ENCODE measurements at regions not wholly inside any gene's neighbourhood (a gene's known extent, or its start where the extent isn't known, plus 50 kb on each side); places are given as distances from the start of the nearest gene placed in this dataset.

- Histone ChIP-seq H3K4me1 (ENCODE audit: control insufficient read depth, insufficient read depth, low read length) (no peaks in the 10 kb centered on the region), H3K36me3 (ENCODE audit: control insufficient read depth, insufficient read depth, low read length) (no peaks in the 10 kb centered on the region), H3K9me3 (ENCODE audit: control insufficient read depth, insufficient read depth, low read length) (no peaks in the 10 kb centered on the region), H3K27me3 (ENCODE audit: control insufficient read depth, insufficient read depth, low read length) (no peaks in the 10 kb centered on the region), H3K27ac (ENCODE audit: low read length) (no peak overlapping the region), H3K4me3 (ENCODE audit: low read length) (no peak overlapping the region)
- Mint-ChIP-seq H3K27me3 (ENCODE audit: low read depth in 2 of 2) (no peaks in the 10 kb centered on the region), H3K27ac (no peak overlapping the region), H3K9me3 (no peaks in the 10 kb centered on the region), H3K4me3 (no peak overlapping the region), H3K36me3 (no peaks in the 10 kb centered on the region), H3K4me1 (no peaks in the 10 kb centered on the region)
- DNase-seq (no peak), ATAC-seq (no peak)
- no peak for TF ChIP-seq CTCF (IDR thresholded peaks at IDR 0.05)
- intact Hi-C loops (cut with micrococcal nuclease), result no loop called here
- 96% methylated on average over 6 of the region's 6 CpGs for WGBS (ENCODE audit: insufficient coverage)
Observed at GRCh38 chr6:21820442-21820841, 226.9 kb downstream of the SOX4 start.

- intact Hi-C loops (cut with micrococcal nuclease), result no loop called here
- no peaks in the 10 kb centered on the region for H3K4me1 Mint-ChIP-seq
- DNase-seq (no peak), ATAC-seq (no peak)
- H3K9me3 ChIP-seq (ENCODE audit: control insufficient read depth, insufficient read depth, low read length), result no peaks in the 10 kb centered on the region
- H3K27ac Mint-ChIP-seq, result no peak overlapping the region
- H3K27me3 ChIP-seq (ENCODE audit: control insufficient read depth, insufficient read depth, low read length), result no peaks in the 10 kb centered on the region
- no peaks in the 10 kb centered on the region for H3K4me1 ChIP-seq (ENCODE audit: control insufficient read depth, insufficient read depth, low read length)
- no peaks in the 10 kb centered on the region for H3K36me3 Mint-ChIP-seq
- peaks cover 0 to 3% of the 10 kb centered on the region in 2 donors for H3K27me3 Mint-ChIP-seq (ENCODE audit: low read depth in 2 of 2)
- H3K4me3 ChIP-seq (ENCODE audit: low read length), result no peak overlapping the region
- no peak overlapping the region for H3K4me3 Mint-ChIP-seq
- no peaks in the 10 kb centered on the region for H3K36me3 ChIP-seq (ENCODE audit: control insufficient read depth, insufficient read depth, low read length)
- no CpG with 5 or more reads among the region's 1 CpG for WGBS (ENCODE audit: insufficient coverage)
- H3K9me3 Mint-ChIP-seq, result no peaks in the 10 kb centered on the region
- H3K27ac ChIP-seq (ENCODE audit: low read length), result no peak overlapping the region
- TF ChIP-seq CTCF (IDR thresholded peaks at IDR 0.05), result no peak
Observed at GRCh38 chr6:21823371-21823770, 229.8 kb downstream of the SOX4 start.

GRCh38 chr6:21824431-21825177 lies 231.1 kb downstream of the SOX4 start:
- no peaks in the 10 kb centered on the region for H3K4me1 Mint-ChIP-seq
- no peak overlapping the region for H3K4me3 Mint-ChIP-seq
- H3K27ac ChIP-seq (ENCODE audit: low read length), result no peak overlapping the region
- no peaks in the 10 kb centered on the region for H3K36me3 ChIP-seq (ENCODE audit: control insufficient read depth, insufficient read depth, low read length)
- intact Hi-C loops (cut with micrococcal nuclease), result no loop called here
- no peak for DNase-seq
- no peaks in the 10 kb centered on the region for H3K4me1 ChIP-seq (ENCODE audit: control insufficient read depth, insufficient read depth, low read length)
- no peaks in the 10 kb centered on the region for H3K9me3 Mint-ChIP-seq
- H3K27ac Mint-ChIP-seq, result no peak overlapping the region
- no peak for TF ChIP-seq CTCF (IDR thresholded peaks at IDR 0.05)
- no peaks in the 10 kb centered on the region for H3K9me3 ChIP-seq (ENCODE audit: control insufficient read depth, insufficient read depth, low read length)
- ATAC-seq, result no peak
- no peaks in the 10 kb centered on the region for H3K36me3 Mint-ChIP-seq
- no peak overlapping the region for H3K4me3 ChIP-seq (ENCODE audit: low read length)
- WGBS (ENCODE audit: insufficient coverage), result 94% methylated on average over 7 of the region's 8 CpGs
- H3K27me3 Mint-ChIP-seq (ENCODE audit: low read depth in 2 of 2), result peaks cover 0 to 3% of the 10 kb centered on the region in 2 donors
- H3K27me3 ChIP-seq (ENCODE audit: control insufficient read depth, insufficient read depth, low read length), result no peaks in the 10 kb centered on the region

GRCh38 chr6:21826023-21826422 lies 232.5 kb downstream of the SOX4 start:
- Histone ChIP-seq H3K27me3 (ENCODE audit: control insufficient read depth, insufficient read depth, low read length) (no peaks in the 10 kb centered on the region), H3K9me3 (ENCODE audit: control insufficient read depth, insufficient read depth, low read length) (no peaks in the 10 kb centered on the region), H3K36me3 (ENCODE audit: control insufficient read depth, insufficient read depth, low read length) (no peaks in the 10 kb centered on the region), H3K4me3 (ENCODE audit: low read length) (no peak overlapping the region), H3K4me1 (ENCODE audit: control insufficient read depth, insufficient read depth, low read length) (no peaks in the 10 kb centered on the region), H3K27ac (ENCODE audit: low read length) (no peak overlapping the region)
- H3K4me3 Mint-ChIP-seq, result no peak overlapping the region
- DNase-seq (no peak), ATAC-seq (no peak)
- WGBS (ENCODE audit: insufficient coverage), result 96% methylated on average over 7 of the region's 7 CpGs
- no peak overlapping the region for H3K27ac Mint-ChIP-seq
- intact Hi-C loops (cut with micrococcal nuclease), result no loop called here
- H3K9me3 Mint-ChIP-seq, result no peaks in the 10 kb centered on the region
- no peaks in the 10 kb centered on the region for H3K36me3 Mint-ChIP-seq
- H3K27me3 Mint-ChIP-seq (ENCODE audit: low read depth in 2 of 2), result peaks cover 0 to 3% of the 10 kb centered on the region in 2 donors
- no peaks in the 10 kb centered on the region for H3K4me1 Mint-ChIP-seq
- TF ChIP-seq CTCF (IDR thresholded peaks at IDR 0.05), result no peak
